GM19438 (cell line): ENCODE measurements at regions not wholly inside any gene's neighbourhood (a gene's known extent, or its start where the extent isn't known, plus 50 kb on each side); places are given as distances from the start of the nearest gene placed in this dataset.

ENCODE experiments used
- ATAC-seq: cut with Tn5 transposase; IDR thresholded peaks from one replicate; pipeline ENCODE4 v1.9.1; 2021; ENCODE audit warnings: low read depth; ENCODE audit not compliant: unreplicated experiment

DNA sequence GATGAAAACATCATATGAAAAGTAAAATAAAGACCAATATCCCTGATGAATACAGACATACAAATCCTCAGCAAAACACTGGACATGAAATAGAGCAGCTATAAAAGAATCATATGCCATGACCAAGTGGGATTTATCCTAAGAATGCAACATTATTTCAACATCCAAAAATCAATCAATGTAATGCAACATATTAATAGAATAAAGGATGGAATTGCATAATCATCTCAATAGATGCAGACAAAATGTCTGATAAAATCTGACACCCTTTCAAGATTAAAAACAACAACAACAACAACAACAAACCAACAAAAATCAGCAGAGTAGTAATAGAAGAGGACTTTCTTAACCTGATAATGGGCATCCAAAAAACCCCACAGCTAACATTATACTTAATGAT, 63.8 kb upstream of the IL1R1 start:
- no peak for ATAC-seq

DNA sequence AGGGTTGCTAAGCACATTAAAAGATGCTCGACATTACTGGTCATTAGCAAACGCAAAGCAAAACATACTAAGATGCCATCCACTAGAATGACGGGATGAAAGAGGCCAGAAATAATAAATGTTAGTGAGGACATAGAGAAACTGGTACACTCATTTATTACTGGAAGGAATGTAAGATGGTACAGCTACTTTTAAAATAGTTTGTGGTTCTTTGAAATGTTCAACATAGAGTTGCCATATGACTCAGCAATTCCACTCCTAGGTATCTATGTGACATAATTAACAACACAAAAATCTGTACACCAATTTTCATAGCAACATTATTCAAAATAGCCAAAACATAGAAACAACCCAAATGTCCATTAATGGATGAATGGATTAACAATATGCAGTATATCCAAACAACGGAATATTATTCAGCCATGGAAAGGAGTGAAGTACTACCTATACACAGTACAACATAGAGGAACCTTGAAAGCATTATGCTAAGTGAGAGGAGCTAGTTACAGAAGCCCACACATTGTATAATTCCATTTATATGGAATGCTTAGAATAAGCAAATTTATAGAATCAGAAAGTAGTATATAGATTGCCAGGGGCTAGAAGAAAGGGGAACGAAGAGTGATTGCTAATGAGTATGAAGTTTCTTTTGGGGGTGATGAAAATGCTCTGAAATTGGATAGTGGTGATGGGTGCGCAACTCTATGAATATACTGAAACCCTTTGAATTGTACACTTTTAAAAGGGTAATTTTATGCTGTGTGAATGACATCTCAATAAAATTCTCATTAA, 61.9 kb upstream of the IL1R1 start:
- ATAC-seq = peak; percentile 36

DNA sequence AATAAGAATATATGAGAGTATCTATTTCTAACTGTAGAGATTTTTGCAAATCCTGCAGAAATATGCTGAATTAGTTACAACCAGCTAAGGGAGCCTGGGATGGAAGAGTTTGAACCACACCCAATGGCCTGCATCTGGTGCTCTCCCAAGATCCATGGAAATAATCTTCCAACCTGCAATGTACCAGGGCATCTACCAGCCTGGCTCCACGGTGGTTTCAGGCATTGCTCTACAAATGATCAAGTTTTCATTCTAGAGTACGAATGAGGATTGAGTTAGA, 61.4 kb upstream of the IL1R1 start:
- no peak for ATAC-seq

DNA sequence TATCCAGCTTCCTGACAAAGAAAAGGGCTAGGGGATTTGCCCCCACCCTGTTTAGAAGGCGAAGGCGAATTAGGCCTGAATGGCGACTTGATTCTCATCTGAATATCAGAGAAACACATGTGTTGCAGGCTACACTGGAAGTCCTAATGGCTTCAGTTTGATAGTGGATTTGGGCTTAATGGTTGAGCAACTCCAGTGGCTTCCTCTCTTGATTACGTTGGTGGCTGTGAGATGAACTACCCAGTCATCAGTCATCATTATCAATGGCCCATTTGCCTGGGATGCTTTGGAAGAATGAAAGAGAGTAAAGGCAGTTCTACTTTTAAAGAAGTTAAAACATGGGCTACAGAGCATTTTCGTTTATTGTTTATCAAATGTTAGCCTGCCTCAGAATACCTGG, 60.9 kb upstream of the IL1R1 start:
- no peak for ATAC-seq

DNA sequence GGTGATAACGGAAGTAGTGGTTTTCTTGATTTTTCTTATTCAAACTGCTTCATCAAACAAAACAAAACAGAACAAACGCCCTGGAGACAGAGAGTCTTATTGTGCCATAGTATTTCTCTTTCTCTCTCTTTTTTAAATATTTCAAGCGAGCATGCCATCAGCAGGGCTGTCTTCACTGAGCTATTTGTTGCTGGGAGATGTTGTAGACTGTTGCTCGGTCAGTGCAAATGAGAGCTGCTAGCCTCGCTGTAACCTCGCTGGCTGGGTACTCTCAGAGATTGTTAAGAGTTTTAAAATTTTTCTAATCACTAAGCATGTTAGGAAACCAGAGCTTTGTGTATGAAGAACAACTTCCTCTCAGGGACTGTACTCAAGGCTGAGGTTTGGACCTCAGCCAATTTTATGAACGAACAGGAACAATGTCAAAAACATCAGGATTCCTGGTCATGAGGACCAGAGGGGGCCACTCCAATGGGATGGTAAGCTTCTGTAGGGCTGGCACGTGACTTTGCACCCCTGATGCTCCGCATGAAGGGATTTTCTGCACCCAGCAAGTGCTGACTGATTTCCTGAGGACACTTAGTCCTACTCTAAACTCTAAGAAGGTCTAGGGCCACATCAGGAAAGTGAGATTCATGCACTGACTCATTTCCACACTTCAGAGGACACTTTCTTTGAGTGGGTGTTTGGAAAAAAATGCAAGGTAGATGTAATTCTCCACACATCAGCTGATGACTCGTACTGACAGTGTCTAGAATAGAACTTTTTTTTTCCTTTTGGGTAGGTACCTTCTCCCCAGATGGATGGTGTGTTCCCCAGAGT, 59.8 kb upstream of the IL1R1 start:
- peak; percentile 79 for ATAC-seq

DNA sequence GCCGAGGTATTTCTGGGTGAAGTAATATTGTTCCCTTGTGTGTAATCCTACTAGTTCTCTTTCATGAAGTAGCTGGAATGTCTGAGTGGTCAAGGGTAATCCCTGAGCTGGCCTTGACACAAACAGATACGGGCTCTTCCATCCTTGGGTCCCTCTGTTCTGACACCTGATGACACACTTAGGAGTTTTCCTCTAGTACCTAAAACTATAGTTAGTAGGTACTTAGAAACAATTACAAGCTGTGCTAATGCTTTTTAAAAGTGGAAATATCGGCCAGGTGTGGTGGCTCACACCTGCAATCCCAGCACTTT, 59.2 kb upstream of the IL1R1 start:
- ATAC-seq = no peak

DNA sequence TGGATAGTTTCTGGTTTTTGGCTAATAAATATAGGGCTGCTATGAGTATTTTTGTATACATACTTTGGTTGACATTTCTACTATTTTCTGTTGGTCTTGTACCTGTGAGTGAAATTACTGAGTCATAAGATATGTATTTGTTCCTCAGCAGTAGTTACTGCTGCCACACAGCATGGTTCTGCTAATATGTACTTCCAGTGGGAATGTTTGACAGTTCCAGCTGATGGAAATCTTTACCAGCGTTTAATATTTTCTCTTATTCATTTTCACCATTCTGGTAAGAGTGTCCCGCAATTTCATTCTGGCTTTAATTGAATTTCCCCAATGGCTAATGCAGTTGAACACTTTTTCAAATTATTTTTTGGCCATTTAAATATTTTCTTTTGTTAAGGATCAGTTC, 57.9 kb upstream of the IL1R1 start:
- ATAC-seq = no peak

DNA sequence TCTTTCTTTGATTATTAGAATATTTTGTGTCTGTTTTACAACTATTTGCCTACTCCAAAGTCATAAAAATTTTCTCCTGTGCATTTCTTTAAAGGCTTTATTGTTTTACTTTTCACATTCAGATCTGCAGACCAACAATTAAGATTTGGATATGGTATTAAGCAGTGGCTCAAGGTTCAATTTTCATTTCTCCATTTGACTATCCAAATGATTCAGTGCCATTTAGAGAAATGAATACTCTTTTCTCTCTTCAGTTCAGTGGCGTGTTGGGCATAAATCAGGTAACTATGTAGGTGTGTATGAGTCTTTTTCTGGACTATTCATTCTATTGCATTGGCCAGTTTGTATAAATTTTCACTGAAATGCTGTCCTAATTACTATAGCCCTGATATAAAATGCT, 57.3 kb upstream of the IL1R1 start:
- ATAC-seq = no peak

DNA sequence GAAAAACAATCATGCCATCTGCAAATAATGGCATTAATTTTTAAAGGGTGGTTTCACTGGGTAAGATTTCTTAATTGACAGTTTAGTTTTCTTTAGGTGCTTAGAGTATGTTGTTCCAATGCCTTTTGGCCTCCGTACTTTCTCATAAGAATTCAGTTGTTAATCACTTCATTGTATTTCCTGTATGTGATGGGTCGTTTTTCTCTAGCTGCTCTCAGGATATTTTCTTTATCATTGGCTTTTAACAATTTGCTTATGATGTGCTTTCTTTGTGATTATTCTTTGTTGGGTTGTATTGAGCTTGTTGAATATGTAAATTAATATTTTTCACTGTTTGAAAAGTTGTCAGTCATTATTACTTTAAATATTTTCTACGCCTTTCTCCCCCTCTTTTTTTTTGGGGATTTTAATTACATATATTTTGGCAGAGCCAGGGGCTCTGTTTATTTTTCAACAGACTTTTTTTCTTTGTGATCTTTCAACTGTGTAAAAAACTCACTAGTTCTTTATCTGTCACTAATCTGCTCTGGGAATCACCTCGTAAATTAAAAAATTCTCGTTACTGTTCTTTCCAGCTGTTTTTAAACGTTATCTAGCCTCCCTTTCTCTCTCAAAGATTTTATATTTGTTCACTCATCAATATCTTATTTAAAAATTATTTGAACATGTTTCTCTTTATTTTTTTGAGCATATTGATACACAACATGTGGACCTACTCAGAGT, 56.2 kb upstream of the IL1R1 start:
- ATAC-seq = no peak

DNA sequence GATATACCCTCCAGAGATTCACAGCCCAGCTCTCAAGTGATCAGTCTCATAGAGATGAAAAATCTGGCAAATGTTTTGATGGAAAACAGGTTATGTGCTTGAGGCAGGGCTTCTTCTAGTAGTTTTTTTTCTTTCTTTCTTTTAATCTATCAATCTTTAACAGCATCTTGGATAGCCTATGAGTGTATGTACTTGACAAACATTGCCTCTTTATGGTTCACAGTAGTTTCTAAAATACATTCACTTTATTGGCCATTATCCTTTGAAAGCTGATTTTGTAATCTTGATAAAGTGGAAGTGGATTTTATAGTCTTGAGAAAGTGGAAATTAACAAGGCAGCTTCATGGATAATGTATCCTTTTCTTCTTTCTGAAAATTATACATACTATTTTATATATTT, 51.4 kb upstream of the IL1R1 start:
- ATAC-seq = no peak

DNA sequence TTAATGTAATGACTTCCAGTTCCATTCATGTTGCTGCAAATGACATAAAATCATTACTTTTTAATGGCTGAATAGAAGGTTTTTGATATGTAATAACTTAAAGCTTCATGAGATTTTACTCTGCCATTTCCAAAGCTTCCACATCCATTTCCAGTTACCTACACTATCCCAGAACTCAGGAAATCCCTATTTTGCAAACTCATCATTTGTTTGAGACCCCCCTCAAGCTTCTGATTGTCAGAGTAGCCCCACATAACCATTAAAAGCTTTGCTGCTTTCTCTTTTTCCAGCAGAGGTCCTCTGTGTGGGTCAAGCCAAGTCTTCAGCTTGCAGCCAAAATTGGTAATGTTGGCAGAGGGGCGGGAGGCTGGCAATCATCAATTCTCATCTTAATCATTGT, 50.6 kb upstream of the IL1R1 start:
- no peak for ATAC-seq

DNA sequence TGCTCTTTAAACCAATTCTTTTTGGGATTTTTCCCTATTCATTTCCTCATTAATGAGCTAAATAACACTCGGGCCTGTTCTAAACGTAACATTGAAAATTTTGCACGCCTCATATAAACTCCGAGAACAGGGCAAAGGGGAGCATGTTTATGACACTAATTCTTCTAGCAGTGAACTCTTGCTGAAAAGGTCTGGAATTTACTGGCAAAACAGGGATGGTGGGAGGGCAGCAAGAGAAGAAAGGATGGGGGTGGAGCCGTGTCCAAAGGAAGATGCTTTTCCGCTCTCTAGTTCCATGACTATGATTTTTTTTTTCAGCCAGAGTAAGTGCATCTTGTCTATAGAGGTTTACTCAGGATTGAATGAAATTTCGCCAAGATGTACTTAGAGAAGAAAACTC, 50.0 kb upstream of the IL1R1 start:
- ATAC-seq = no peak
